Activated CD4-positive, alpha-beta T cell treated with anti-CD3 and anti-CD28 coated beads, Interleukin-2, Interleukin-6, amounts not matched to agents 100 ng/mL and 50 ng/mL, durations not matched to agents 16 hours and 8 hours (primary cell): ENCODE measurements at regions not wholly inside any gene's neighbourhood (a gene's known extent, or its start where the extent isn't known, plus 50 kb on each side); places are given as distances from the start of the nearest gene placed in this dataset.
A peak's percentile ranks its signal among the peaks of the same experiment; 100 is the strongest.
"Not testable (repeated sequence)": the region's sequence is repeated elsewhere in the genome, so short reads cannot be mapped to it uniquely, and the experiment has no call there.

ENCODE experiments used
- DNase-seq: peaks from one replicate; pipeline ENCODE4 v3.0.0-alpha.2; 2020

GRCh38 chr9:7456793-7457530 lies 342.6 kb downstream of the DMAC1 start:
- DNase-seq = no peak

GRCh38 chr9:7456377-7456776 lies 343.2 kb downstream of the DMAC1 start:
- no peak for DNase-seq

- DNase-seq = no peak
Measured at GRCh38 chr9:7454624-7455023, 345.0 kb downstream of the DMAC1 start.

- DNase-seq = no peak
Measured at GRCh38 chr9:7452378-7452777, 347.2 kb downstream of the DMAC1 start.

- DNase-seq = no peak
Measured at GRCh38 chr9:7451062-7451461, 348.5 kb downstream of the DMAC1 start.

- no peak for DNase-seq
Measured at GRCh38 chr9:7443541-7443940, 356.0 kb downstream of the DMAC1 start.

- no peak for DNase-seq
Measured at GRCh38 chr9:7439355-7439995, 360.1 kb downstream of the DMAC1 start.

GRCh38 chr9:7436754-7437153 lies 362.8 kb downstream of the DMAC1 start:
- no peak for DNase-seq

GRCh38 chr9:7433508-7434292 lies 365.9 kb downstream of the DMAC1 start:
- DNase-seq = no peak

GRCh38 chr9:7432989-7433388 lies 366.6 kb downstream of the DMAC1 start:
- DNase-seq = no peak

- not testable (repeated sequence) for DNase-seq
Measured at GRCh38 chr9:7417397-7417796, 382.2 kb downstream of the DMAC1 start.

GRCh38 chr9:7415836-7416235 lies 383.7 kb downstream of the DMAC1 start:
- no peak for DNase-seq

GRCh38 chr9:7408845-7409244 lies 390.7 kb downstream of the DMAC1 start:
- DNase-seq = no peak

- no peak for DNase-seq
Measured at GRCh38 chr9:7407246-7407645, 392.3 kb downstream of the DMAC1 start.

GRCh38 chr9:7405924-7406604 lies 393.5 kb downstream of the DMAC1 start:
- peak; percentile 38 for DNase-seq

- DNase-seq = no peak
Measured at GRCh38 chr9:7403839-7404487, 395.6 kb downstream of the DMAC1 start.

GRCh38 chr9:7403028-7403389 lies 396.6 kb downstream of the DMAC1 start:
- no peak for DNase-seq

GRCh38 chr9:7402334-7403027 lies 397.1 kb downstream of the DMAC1 start:
- DNase-seq = no peak

GRCh38 chr9:7401116-7401515 lies 398.5 kb downstream of the DMAC1 start:
- no peak for DNase-seq

- no peak for DNase-seq
Measured at GRCh38 chr9:7394002-7394774, 405.4 kb downstream of the DMAC1 start.

- DNase-seq = no peak
Measured at GRCh38 chr9:7392148-7392547, 407.4 kb downstream of the DMAC1 start.
